ENCODE measurements at regions not wholly inside any gene's neighbourhood (a gene's known extent, or its start where the extent isn't known, plus 50 kb on each side); places are given as distances from the start of the nearest gene placed in this dataset.

DNA sequence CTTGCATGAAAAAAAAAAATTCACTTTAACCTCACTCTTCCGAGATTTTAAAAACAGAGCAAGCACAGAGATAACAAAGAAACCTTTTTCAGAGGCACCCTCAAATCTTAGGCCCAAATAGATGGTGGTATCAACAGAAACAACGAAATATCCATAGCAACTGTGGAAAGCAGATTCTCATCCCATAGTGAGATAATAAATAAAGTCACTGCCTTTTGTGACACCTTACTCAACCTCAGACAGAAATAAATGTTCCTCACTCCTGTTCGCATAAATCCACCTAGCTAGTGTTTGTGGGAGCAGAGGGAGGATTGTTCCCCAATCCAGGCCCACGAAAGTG is 60.9 kb upstream of the RTN4 start:
- H3K27ac ChIP-seq (ENCODE audit: low read depth in 2 of 2, low read length in 1 of 2), result peak overlapping the region; percentile 81 to 87; a peak in 3 of 4 replicates
- TF ChIP-seq RXRA (IDR thresholded peaks at IDR 0.05; ENCODE audit: borderline replicate concordance, low read depth), result no peak
- TF ChIP-seq MXI1 (IDR thresholded peaks at IDR 0.05; ENCODE audit: low read depth, low read length), result no peak
- no peak for TF ChIP-seq YY1 (IDR thresholded peaks at IDR 0.05; ENCODE audit: low read depth)
- no peak for TF ChIP-seq NFIC (IDR thresholded peaks at IDR 0.05; ENCODE audit: borderline replicate concordance)
- no peak for TF ChIP-seq PBX3 (IDR thresholded peaks at IDR 0.05)
- no peak for TF ChIP-seq EZH2phosphoT487 (IDR thresholded peaks at IDR 0.05; ENCODE audit: borderline replicate concordance, low read depth)
- no peak for TF ChIP-seq EP300 (IDR thresholded peaks at IDR 0.05; ENCODE audit: borderline replicate concordance in 1 of 2, low read depth in 1 of 2, low read length in 1 of 2)
- no peak for TF ChIP-seq TAF1 (IDR thresholded peaks at IDR 0.05; ENCODE audit: borderline replicate concordance, low read depth, low read length)
- no peak for TF ChIP-seq TEAD4 (IDR thresholded peaks at IDR 0.05; ENCODE audit: borderline replicate concordance, insufficient read depth)
- TF ChIP-seq, protein P1, sequence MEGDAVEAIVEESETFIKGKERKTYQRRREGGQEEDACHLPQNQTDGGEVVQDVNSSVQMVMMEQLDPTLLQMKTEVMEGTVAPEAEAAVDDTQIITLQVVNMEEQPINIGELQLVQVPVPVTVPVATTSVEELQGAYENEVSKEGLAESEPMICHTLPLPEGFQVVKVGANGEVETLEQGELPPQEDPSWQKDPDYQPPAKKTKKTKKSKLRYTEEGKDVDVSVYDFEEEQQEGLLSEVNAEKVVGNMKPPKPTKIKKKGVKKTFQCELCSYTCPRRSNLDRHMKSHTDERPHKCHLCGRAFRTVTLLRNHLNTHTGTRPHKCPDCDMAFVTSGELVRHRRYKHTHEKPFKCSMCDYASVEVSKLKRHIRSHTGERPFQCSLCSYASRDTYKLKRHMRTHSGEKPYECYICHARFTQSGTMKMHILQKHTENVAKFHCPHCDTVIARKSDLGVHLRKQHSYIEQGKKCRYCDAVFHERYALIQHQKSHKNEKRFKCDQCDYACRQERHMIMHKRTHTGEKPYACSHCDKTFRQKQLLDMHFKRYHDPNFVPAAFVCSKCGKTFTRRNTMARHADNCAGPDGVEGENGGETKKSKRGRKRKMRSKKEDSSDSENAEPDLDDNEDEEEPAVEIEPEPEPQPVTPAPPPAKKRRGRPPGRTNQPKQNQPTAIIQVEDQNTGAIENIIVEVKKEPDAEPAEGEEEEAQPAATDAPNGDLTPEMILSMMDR (IDR thresholded peaks at IDR 0.05), result no peak
- ChIA-PET POLR2A (no interaction called here), CTCF (no interaction called here)
- H3F3A ChIP-seq (replicated peaks; ENCODE audit: insufficient read depth), result peaks cover 35% of the 10 kb centered on the region
- no peaks in the 10 kb centered on the region for H3K27me3 ChIP-seq (ENCODE audit: insufficient read depth)
- no peaks in the 10 kb centered on the region for H3K9me3 ChIP-seq
- no peaks in the 10 kb centered on the region for H3K79me2 ChIP-seq (ENCODE audit: insufficient read depth)
- no peaks in the 10 kb centered on the region for H3K9me2 ChIP-seq
- no peak overlapping the region; the same call in 1 of the 2 replicates for H2AFZ ChIP-seq (ENCODE audit: low read depth)
- H3K36me3 ChIP-seq (replicated peaks in 1 of 2; ENCODE audit: control insufficient read depth in 1 of 2, insufficient read depth in 2 of 2, low read length in 1 of 2), result no peaks in the 10 kb centered on the region
- peaks cover 20 to 81% of the 10 kb centered on the region in 2 experiments for H3K4me1 ChIP-seq (ENCODE audit: control insufficient read depth in 1 of 2, insufficient read depth in 2 of 2, low read depth in 1 of 2, low read length in 1 of 2)
- no peaks in the 10 kb centered on the region for H4K20me1 ChIP-seq (ENCODE audit: insufficient read depth)
- peak overlapping the region; percentile 65 for H3K9ac ChIP-seq
- peak overlapping the region; percentile 73 for H3K4me2 ChIP-seq
- no peak overlapping the region for H3K4me3 ChIP-seq (ENCODE audit: low read depth in 2 of 2, low read length in 1 of 2)
- no peak for DNase-seq
- WGBS (ENCODE audit: low lambda C conversion rate), result 78% methylated on average over 4 of the region's 4 CpGs

- no peak overlapping the region for H3K9ac ChIP-seq
- H3K4me1 ChIP-seq (ENCODE audit: control insufficient read depth in 1 of 2, insufficient read depth in 2 of 2, low read depth in 1 of 2, low read length in 1 of 2), result peaks cover 20 to 70% of the 10 kb centered on the region in 2 experiments
- H2AFZ ChIP-seq (ENCODE audit: low read depth), result no peak overlapping the region
- ChIA-PET CTCF (interaction anchor here (0.8 to 2.3 kb wide), 4 partner anchors 9 to 60 kb away, joined by 3 to 8 read pairs (median 3); no protein-coding TSS in a partner anchor), POLR2A (no interaction called here)
- WGBS (ENCODE audit: low lambda C conversion rate), result 38% methylated on average over 2 of the region's 2 CpGs
- DNase-seq, result no peak
- no peaks in the 10 kb centered on the region for H3K36me3 ChIP-seq (replicated peaks in 1 of 2; ENCODE audit: control insufficient read depth in 1 of 2, insufficient read depth in 2 of 2, low read length in 1 of 2)
- no peaks in the 10 kb centered on the region for H3K9me2 ChIP-seq
- H3F3A ChIP-seq (replicated peaks; ENCODE audit: insufficient read depth), result peaks cover 37% of the 10 kb centered on the region
- no peaks in the 10 kb centered on the region for H4K20me1 ChIP-seq (ENCODE audit: insufficient read depth)
- H3K27me3 ChIP-seq (ENCODE audit: insufficient read depth), result no peaks in the 10 kb centered on the region
- no peaks in the 10 kb centered on the region for H3K9me3 ChIP-seq
- no peaks in the 10 kb centered on the region for H3K79me2 ChIP-seq (ENCODE audit: insufficient read depth)
- H3K4me3 ChIP-seq (ENCODE audit: low read depth in 2 of 2, low read length in 1 of 2), result no peak overlapping the region
- H3K27ac ChIP-seq (ENCODE audit: low read depth in 2 of 2, low read length in 1 of 2), result peak overlapping the region; percentile 51 to 59; a peak in 3 of 4 replicates
- H3K4me2 ChIP-seq, result peak overlapping the region; percentile 17; the same call in 1 of the 2 replicates
- TF ChIP-seq MEF2A (IDR thresholded peaks at IDR 0.05; ENCODE audit: borderline replicate concordance, low read depth), result peak; percentile 46; the same call in 1 of the 2 replicates
- TF ChIP-seq POLR2AphosphoS5 (IDR thresholded peaks at IDR 0.05; ENCODE audit: low read depth, low read length), result peak; percentile 76; the same call in 1 of the 2 replicates
- peak; percentile 77 for TF ChIP-seq JUND (IDR thresholded peaks at IDR 0.05)
- peak; percentile 98 for TF ChIP-seq TCF12 (IDR thresholded peaks at IDR 0.05)
- TF ChIP-seq NRF1 (IDR thresholded peaks at IDR 0.05; ENCODE audit: low read depth, low read length), result no peak
- TF ChIP-seq, protein P2, sequence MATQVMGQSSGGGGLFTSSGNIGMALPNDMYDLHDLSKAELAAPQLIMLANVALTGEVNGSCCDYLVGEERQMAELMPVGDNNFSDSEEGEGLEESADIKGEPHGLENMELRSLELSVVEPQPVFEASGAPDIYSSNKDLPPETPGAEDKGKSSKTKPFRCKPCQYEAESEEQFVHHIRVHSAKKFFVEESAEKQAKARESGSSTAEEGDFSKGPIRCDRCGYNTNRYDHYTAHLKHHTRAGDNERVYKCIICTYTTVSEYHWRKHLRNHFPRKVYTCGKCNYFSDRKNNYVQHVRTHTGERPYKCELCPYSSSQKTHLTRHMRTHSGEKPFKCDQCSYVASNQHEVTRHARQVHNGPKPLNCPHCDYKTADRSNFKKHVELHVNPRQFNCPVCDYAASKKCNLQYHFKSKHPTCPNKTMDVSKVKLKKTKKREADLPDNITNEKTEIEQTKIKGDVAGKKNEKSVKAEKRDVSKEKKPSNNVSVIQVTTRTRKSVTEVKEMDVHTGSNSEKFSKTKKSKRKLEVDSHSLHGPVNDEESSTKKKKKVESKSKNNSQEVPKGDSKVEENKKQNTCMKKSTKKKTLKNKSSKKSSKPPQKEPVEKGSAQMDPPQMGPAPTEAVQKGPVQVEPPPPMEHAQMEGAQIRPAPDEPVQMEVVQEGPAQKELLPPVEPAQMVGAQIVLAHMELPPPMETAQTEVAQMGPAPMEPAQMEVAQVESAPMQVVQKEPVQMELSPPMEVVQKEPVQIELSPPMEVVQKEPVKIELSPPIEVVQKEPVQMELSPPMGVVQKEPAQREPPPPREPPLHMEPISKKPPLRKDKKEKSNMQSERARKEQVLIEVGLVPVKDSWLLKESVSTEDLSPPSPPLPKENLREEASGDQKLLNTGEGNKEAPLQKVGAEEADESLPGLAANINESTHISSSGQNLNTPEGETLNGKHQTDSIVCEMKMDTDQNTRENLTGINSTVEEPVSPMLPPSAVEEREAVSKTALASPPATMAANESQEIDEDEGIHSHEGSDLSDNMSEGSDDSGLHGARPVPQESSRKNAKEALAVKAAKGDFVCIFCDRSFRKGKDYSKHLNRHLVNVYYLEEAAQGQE (IDR thresholded peaks at IDR 0.05; ENCODE audit: low read depth, low read length), result 0 out of 2 replicates have a peak, but pooled peaks have one; percentile 40
- TF ChIP-seq EP300 (IDR thresholded peaks at IDR 0.05; ENCODE audit: borderline replicate concordance in 1 of 2, low read depth in 1 of 2, low read length in 1 of 2), result peak; percentile 28 to 70; a peak in 3 of 4 replicates
- TF ChIP-seq, protein P3, sequence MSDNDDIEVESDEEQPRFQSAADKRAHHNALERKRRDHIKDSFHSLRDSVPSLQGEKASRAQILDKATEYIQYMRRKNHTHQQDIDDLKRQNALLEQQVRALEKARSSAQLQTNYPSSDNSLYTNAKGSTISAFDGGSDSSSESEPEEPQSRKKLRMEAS (IDR thresholded peaks at IDR 0.05; ENCODE audit: low read depth), result peak; percentile 29; the same call in 1 of the 2 replicates
- TF ChIP-seq, protein P4, sequence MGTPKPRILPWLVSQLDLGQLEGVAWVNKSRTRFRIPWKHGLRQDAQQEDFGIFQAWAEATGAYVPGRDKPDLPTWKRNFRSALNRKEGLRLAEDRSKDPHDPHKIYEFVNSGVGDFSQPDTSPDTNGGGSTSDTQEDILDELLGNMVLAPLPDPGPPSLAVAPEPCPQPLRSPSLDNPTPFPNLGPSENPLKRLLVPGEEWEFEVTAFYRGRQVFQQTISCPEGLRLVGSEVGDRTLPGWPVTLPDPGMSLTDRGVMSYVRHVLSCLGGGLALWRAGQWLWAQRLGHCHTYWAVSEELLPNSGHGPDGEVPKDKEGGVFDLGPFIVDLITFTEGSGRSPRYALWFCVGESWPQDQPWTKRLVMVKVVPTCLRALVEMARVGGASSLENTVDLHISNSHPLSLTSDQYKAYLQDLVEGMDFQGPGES (IDR thresholded peaks at IDR 0.05; ENCODE audit: low read depth, low read length), result no peak
Observed at GRCh38 chr2:55109219-55109891, 59.1 kb upstream of the RTN4 start.

Data from SK-N-SH (cell line).